LHCN-M2 (cell line): ENCODE measurements at regions not wholly inside any gene's neighbourhood (a gene's known extent, or its start where the extent isn't known, plus 50 kb on each side); places are given as distances from the start of the nearest gene placed in this dataset.
A peak's percentile ranks its signal among the peaks of the same experiment; 100 is the strongest.
"Not testable (repeated sequence)": the region's sequence is repeated elsewhere in the genome, so short reads cannot be mapped to it uniquely, and the experiment has no call there.

Experiments used
- DNase-seq: peaks from one replicate; pipeline ENCODE4 v3.0.0-alpha.2; 2012; ENCODE audit warnings: low read depth

- peak; percentile 71 for DNase-seq
These were observed 59.9 kb upstream of the COBL start for GRCh38 chr7:51376420-51377092.

- peak; percentile 12 for DNase-seq
These were observed 58.3 kb upstream of the COBL start for GRCh38 chr7:51374936-51375335.

- not testable (repeated sequence) for DNase-seq
These were observed 57.0 kb upstream of the COBL start for GRCh38 chr7:51373607-51374006.

- DNase-seq = peak; percentile 17
These were observed 53.1 kb upstream of the COBL start for GRCh38 chr7:51369746-51370145.

GRCh38 chr7:51369228-51369627 lies 52.6 kb upstream of the COBL start:
- not testable (repeated sequence) for DNase-seq

GRCh38 chr7:51368334-51368733 lies 51.7 kb upstream of the COBL start:
- no peak for DNase-seq

- no peak for DNase-seq
These were observed 51.0 kb upstream of the COBL start for GRCh38 chr7:51367614-51367968.

- DNase-seq = peak; percentile 56
These were observed 50.5 kb upstream of the COBL start for GRCh38 chr7:51366930-51367613.
